ENCODE measurements at regions not wholly inside any gene's neighbourhood (a gene's known extent, or its start where the extent isn't known, plus 50 kb on each side); places are given as distances from the start of the nearest gene placed in this dataset.
A peak's percentile ranks its signal among the peaks of the same experiment; 100 is the strongest.
"Not testable (repeated sequence)": the region's sequence is repeated elsewhere in the genome, so short reads cannot be mapped to it uniquely, and the experiment has no call there.

DNA sequence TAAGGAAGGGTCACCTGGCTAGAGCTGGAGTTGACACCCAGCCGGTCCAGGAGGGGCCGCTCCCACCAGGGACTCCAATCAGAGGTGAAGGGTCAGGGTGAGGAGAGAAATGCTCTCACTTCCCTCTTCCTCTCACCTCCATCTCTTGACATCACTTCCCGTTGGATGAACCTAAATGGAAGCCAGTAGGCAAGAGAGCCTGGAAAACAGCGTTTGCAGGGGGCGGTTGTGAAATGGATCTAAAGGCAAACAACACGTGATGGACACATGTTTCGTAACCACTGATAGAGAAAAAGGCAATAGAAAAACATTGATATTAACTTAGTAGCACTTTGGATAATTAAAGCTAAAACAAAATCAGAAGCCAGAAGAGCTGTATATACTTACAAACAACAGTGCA, 105.6 kb upstream of the FOXA2 start:
- Histone ChIP-seq H3K27me3 (peaks cover 0 to 20% (median 0%) of the 10 kb centered on the region in 4 donors), H3K4me3 (no peak overlapping the region), H3K4me1 (peaks cover 0 to 6% (median 6%) of the 10 kb centered on the region in 4 donors), H3K27ac (replicated peaks in 1 of 4) (no peak overlapping the region), H3K36me3 (no peaks in the 10 kb centered on the region), H3K9me3 (no peaks in the 10 kb centered on the region)
- intact Hi-C loops (cut with DNase I), result loop anchor here (5.0 kb wide), 4 partner anchors 372 to 657 kb away; no protein-coding TSS in a partner anchor
- WGBS, result 86% methylated on average over 7 of the region's 7 CpGs
- peak; percentile 47 for DNase-seq (ENCODE audit: extremely low spot score)
- TF ChIP-seq, protein P1, sequence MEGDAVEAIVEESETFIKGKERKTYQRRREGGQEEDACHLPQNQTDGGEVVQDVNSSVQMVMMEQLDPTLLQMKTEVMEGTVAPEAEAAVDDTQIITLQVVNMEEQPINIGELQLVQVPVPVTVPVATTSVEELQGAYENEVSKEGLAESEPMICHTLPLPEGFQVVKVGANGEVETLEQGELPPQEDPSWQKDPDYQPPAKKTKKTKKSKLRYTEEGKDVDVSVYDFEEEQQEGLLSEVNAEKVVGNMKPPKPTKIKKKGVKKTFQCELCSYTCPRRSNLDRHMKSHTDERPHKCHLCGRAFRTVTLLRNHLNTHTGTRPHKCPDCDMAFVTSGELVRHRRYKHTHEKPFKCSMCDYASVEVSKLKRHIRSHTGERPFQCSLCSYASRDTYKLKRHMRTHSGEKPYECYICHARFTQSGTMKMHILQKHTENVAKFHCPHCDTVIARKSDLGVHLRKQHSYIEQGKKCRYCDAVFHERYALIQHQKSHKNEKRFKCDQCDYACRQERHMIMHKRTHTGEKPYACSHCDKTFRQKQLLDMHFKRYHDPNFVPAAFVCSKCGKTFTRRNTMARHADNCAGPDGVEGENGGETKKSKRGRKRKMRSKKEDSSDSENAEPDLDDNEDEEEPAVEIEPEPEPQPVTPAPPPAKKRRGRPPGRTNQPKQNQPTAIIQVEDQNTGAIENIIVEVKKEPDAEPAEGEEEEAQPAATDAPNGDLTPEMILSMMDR (IDR thresholded peaks at IDR 0.05), result no peak
- TF ChIP-seq POLR2AphosphoS5 (IDR thresholded peaks at IDR 0.05), result no peak
- TF ChIP-seq POLR2A (IDR thresholded peaks at IDR 0.05; ENCODE audit: low read depth), result no peak

DNA sequence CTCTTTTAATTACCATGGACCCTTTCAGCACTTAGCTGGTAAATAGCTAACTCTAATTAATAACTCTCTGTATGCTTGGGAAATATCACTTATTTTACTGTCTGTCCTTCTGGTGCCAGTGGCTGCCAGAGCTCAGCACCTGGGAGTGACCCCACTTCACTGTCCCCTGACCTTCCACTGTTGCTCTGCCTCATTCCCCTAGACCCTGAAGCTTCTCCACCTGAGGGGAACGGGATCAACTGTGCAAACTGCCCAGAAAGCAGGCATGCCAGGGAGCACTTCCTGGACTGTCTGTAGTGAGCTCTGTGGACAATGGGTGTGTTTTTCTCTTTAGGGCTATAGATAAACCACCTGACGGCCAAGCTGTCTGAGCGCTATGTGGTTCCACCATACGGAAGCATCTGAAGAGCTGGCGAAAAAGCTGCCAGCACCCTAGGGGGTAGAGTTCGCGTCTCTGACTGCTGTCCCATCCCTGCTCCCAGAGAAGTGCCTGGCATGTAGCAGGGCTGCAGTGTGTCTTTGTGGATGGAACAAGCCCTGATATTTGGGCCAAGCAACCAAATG, 106.3 kb upstream of the FOXA2 start:
- Histone ChIP-seq H3K4me1 (peaks cover 0 to 6% (median 6%) of the 10 kb centered on the region in 4 donors), H3K36me3 (no peaks in the 10 kb centered on the region), H3K27ac (replicated peaks in 1 of 4) (no peak overlapping the region), H3K27me3 (peaks cover 0 to 20% (median 0%) of the 10 kb centered on the region in 4 donors), H3K4me3 (no peak overlapping the region), H3K9me3 (no peaks in the 10 kb centered on the region)
- 64% methylated on average over 1 of the region's 7 CpGs for WGBS
- TF ChIP-seq, protein P1 (IDR thresholded peaks at IDR 0.05), result no peak
- TF ChIP-seq POLR2A (IDR thresholded peaks at IDR 0.05; ENCODE audit: low read depth) (no peak), POLR2AphosphoS5 (IDR thresholded peaks at IDR 0.05) (no peak), EP300 (IDR thresholded peaks at IDR 0.05) (no peak)
- intact Hi-C loops (cut with DNase I), result loop anchor here (5.0 kb wide), 3 partner anchors 372 to 647 kb away; no protein-coding TSS in a partner anchor
- peak; percentile 45 for DNase-seq (ENCODE audit: extremely low spot score)

DNA sequence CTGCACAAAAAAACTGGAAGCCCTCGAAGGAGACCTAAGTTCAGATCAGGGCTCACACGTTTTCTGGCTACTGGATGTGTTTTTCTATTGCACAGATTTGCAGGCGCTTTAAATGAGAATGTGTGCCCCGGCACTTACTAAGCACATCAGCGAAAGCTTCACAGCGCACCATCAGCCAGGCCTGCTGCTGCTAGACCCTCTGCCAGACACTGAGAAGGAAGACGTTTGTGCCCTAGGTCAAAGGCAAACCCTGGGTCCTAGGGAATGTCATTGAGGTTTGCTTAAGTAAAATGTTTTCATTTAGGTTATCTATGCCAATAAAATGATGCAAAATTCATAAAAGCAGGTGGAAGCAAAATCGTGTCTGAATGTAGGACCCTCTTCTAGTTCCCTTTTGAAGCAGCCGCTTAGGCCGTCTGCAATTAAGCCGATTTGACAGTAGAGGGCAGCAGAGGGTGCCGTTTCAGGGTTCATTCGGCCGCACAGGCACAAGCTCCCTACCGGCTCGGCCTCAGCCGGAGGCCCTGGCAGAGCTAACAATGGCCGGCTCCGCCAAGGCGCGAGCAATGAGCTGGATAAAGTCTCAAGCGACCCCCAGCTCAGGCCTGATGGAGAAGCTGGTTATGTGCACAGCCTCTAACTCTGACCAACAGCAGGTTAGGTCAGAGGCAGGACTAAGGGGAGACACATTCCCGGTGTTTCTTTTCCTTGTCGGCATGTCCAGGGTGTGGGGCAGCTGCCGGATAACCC, 107.2 kb upstream of the FOXA2 start:
- peaks cover 0 to 6% (median 6%) of the 10 kb centered on the region in 4 donors for H3K4me1 ChIP-seq
- TF ChIP-seq POLR2AphosphoS5 (IDR thresholded peaks at IDR 0.05) (peak in 1 of 2 donors; percentile 28), POLR2A (IDR thresholded peaks at IDR 0.05; ENCODE audit: low read depth) (no peak), EP300 (IDR thresholded peaks at IDR 0.05) (no peak)
- TF ChIP-seq, protein P1 (IDR thresholded peaks at IDR 0.05), result peak; percentile 87 to 98 (median 90)
- WGBS, result 39% methylated on average over 21 of the region's 25 CpGs
- intact Hi-C loops (cut with DNase I), result loop anchor here (5.0 kb wide), 3 partner anchors 371 to 646 kb away; no protein-coding TSS in a partner anchor
- H3K27ac ChIP-seq (replicated peaks in 1 of 4), result no peak overlapping the region
- no peaks in the 10 kb centered on the region for H3K36me3 ChIP-seq
- H3K27me3 ChIP-seq, result peaks cover 0 to 14% (median 0%) of the 10 kb centered on the region in 4 donors
- DNase-seq (ENCODE audit: extremely low spot score), result peak; percentile 92
- H3K4me3 ChIP-seq, result peak overlapping the region in 3 of 4 donors; percentile 11 to 24 (median 18)
- H3K9me3 ChIP-seq, result no peaks in the 10 kb centered on the region

DNA sequence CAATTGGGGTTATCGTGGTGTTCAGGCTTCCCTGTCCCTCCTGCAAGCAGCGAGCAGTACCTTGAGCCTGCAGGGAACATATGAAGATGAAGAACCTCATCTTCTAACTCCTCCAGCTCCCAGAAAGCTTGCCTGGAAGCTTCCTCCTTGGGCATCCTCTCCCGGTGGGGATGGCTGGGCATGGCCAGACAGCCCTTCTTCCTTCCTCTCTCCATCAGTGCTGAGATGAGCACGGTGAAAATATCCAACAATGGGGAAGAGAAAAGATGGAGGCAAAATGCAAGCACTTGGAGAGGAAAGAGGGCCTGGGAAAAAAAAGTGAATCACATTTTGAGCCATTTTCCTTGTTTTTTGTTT, 107.7 kb upstream of the FOXA2 start:
- H3K9me3 ChIP-seq, result no peaks in the 10 kb centered on the region
- peaks cover 0 to 14% (median 0%) of the 10 kb centered on the region in 4 donors for H3K27me3 ChIP-seq
- H3K4me1 ChIP-seq, result peaks cover 0 to 6% (median 6%) of the 10 kb centered on the region in 4 donors
- H3K27ac ChIP-seq (replicated peaks in 1 of 4), result no peak overlapping the region
- no peak for TF ChIP-seq POLR2AphosphoS5 (IDR thresholded peaks at IDR 0.05)
- no peak for TF ChIP-seq EP300 (IDR thresholded peaks at IDR 0.05)
- DNase-seq (ENCODE audit: extremely low spot score), result peak; percentile 75
- 57% methylated on average over 4 of the region's 4 CpGs for WGBS
- no peaks in the 10 kb centered on the region for H3K36me3 ChIP-seq
- H3K4me3 ChIP-seq, result peak overlapping the region in 3 of 4 donors; percentile 11 to 24 (median 18)
- intact Hi-C loops (cut with DNase I), result loop anchor here (5.0 kb wide), 3 partner anchors 370 to 645 kb away; no protein-coding TSS in a partner anchor

DNA sequence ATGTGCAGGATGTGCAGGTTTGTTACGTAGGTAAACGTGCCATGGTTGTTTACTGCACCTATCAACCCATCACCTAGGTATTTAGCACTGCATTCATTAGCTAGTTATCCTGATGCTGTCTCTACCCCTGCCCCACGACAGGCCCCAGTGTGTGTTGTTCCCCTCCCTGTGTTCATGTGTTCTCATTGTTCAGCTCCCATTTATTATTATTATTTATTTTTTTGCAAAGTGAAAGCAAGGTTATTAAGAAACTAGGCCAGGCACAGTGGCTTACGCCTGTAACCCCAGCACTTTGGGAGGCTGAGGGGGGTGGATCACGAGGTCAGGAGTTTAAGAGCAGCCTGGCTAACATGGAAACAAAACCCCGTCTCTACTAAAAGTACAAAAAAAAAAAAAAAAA, 108.2 kb upstream of the FOXA2 start:
- DNase-seq (ENCODE audit: extremely low spot score), result peak; percentile 66
- H3K4me3 ChIP-seq; H3K27ac ChIP-seq (replicated peaks in 1 of 4); H3K9me3 ChIP-seq; H3K4me1 ChIP-seq; H3K36me3 ChIP-seq: not testable (repeated sequence)
- intact Hi-C loops (cut with DNase I), result loop anchor here (5.0 kb wide), 3 partner anchors 370 to 645 kb away; no protein-coding TSS in a partner anchor
- WGBS, result 86% methylated on average over 6 of the region's 6 CpGs
- peaks cover 0 to 14% (median 0%) of the 10 kb centered on the region in 4 donors for H3K27me3 ChIP-seq
